Esophagus squamous epithelium (tissue), 5 donors: ENCODE measurements at regions not wholly inside any gene's neighbourhood (a gene's known extent, or its start where the extent isn't known, plus 50 kb on each side); places are given as distances from the start of the nearest gene placed in this dataset.

Experiments
- DNase-seq: peaks from one replicate; lab custom pipeline; 2025; lab: John Stamatoyannopoulos, UW
- H3K27ac ChIP-seq, 4 donors: fragments of 200-600 bp; sonication (generic); one replicate each; pipeline ENCODE4 v1.5.1; 2016 to 2019; ENCODE audit warnings: mild to moderate bottlenecking in 1 of 4
- H3K27me3 ChIP-seq, 4 donors: fragments of 200-600 bp; sonication (generic); 1 replicate in 3 of 4; 2 replicates in 1 of 4; pipeline versions ENCODE4 v1.5.1 to v1.6.0; 2017 to 2021; ENCODE audit warnings: antibody characterized with exemption in 1 of 4
- H3K36me3 ChIP-seq, 3 donors: fragments of 200-600 bp; sonication (generic); one replicate each; pipeline ENCODE4 v1.5.1; 2016 to 2019
- H3K4me1 ChIP-seq, 3 donors: fragments of 200-600 bp; sonication (generic); one replicate each; pipeline ENCODE4 v1.5.1; 2017 to 2019
- H3K4me3 ChIP-seq, 4 donors: fragments of 200-600 bp; sonication (generic); 1 replicate in 3 of 4; 2 replicates in 1 of 4; pipeline ENCODE4 v1.5.1; 2016 to 2019; ENCODE audit warnings: mild to moderate bottlenecking in 2 of 4, moderate library complexity in 1 of 4
- H3K9me3 ChIP-seq, 3 donors: fragments of 200-600 bp; sonication (generic); one replicate each; pipeline ENCODE4 v1.5.1; 2016 to 2019
- CTCF ChIP-seq, 6 experiments: fragments of 450-650 bp in 4 of 6; fragments of 200-600 bp in 2 of 6; sonication (generic) in 2 of 6; IDR thresholded peaks; one replicate each; pipeline ENCODE4 v1.5.1; 2016 to 2019; ENCODE audit warnings: antibody characterized with exemption in 6 of 6, mild to moderate bottlenecking in 4 of 6, moderate library complexity in 4 of 6
- POLR2A ChIP-seq, 4 donors: fragments of 450-650 bp; IDR thresholded peaks; one replicate each; pipeline ENCODE4 v1.6.1; 2017; ENCODE audit warnings: antibody characterized with exemption in 4 of 4, mild to moderate bottlenecking in 4 of 4, moderate library complexity in 3 of 4
- WGBS, 2 donors: methylation state at CpG; one replicate each; pipeline ENCODE4 v1.1.5; 2018; 5-methylcytosine and 5-hydroxymethylcytosine counted together
- intact Hi-C: fragments of 100-400 bp; cut with DNase I; formaldehyde crosslinking; loops from one replicate; pipeline ENCODE4 v1.15.0; 2022
- donor health status: DM: yes; HTN: yes; CAD: no.

GRCh38 chr2:183671233-183671632, 547.0 kb downstream of the NUP35 start:
- H3K36me3 ChIP-seq, result no peaks in the 10 kb centered on the region
- TF ChIP-seq CTCF (IDR thresholded peaks at IDR 0.05) (no peak), POLR2A (IDR thresholded peaks at IDR 0.05) (no peak)
- no peaks in the 10 kb centered on the region for H3K4me1 ChIP-seq
- intact Hi-C loops, result no loop called here
- H3K27me3 ChIP-seq, result no peaks in the 10 kb centered on the region
- DNase-seq, result no peak
- no peak overlapping the region for H3K27ac ChIP-seq
- whole genome bisulfite sequencing, 2 donors, result 68 to 82% methylated on average over 2 of the region's 2 CpGs
- H3K4me3 ChIP-seq, result no peak overlapping the region
- no peaks in the 10 kb centered on the region for H3K9me3 ChIP-seq

GRCh38 chr2:183678908-183679307, 554.7 kb downstream of the NUP35 start:
- H3K27ac ChIP-seq, result no peak overlapping the region
- H3K4me3 ChIP-seq, result no peak overlapping the region
- DNase-seq, result no peak
- no peak for TF ChIP-seq POLR2A (IDR thresholded peaks at IDR 0.05)
- TF ChIP-seq CTCF (IDR thresholded peaks at IDR 0.05), result no peak
- H3K27me3 ChIP-seq, result no peaks in the 10 kb centered on the region
- no peaks in the 10 kb centered on the region for H3K36me3 ChIP-seq
- H3K9me3 ChIP-seq, result no peaks in the 10 kb centered on the region
- intact Hi-C loops, result no loop called here
- no peaks in the 10 kb centered on the region for H3K4me1 ChIP-seq
- 18 to 71% methylated on average over 1 to 5 of the region's 5 CpGs for WGBS, 2 donors

GRCh38 chr2:183680573-183680972, 556.3 kb downstream of the NUP35 start:
- H3K27ac ChIP-seq, result no peak overlapping the region
- intact Hi-C loops, result no loop called here
- no peaks in the 10 kb centered on the region for H3K9me3 ChIP-seq
- H3K36me3 ChIP-seq, result no peaks in the 10 kb centered on the region
- 55 to 65% methylated on average over 2 of the region's 2 CpGs for WGBS, 2 donors
- no peak for DNase-seq
- H3K4me1 ChIP-seq, result no peaks in the 10 kb centered on the region
- no peak overlapping the region for H3K4me3 ChIP-seq
- H3K27me3 ChIP-seq, result no peaks in the 10 kb centered on the region
- no peak for TF ChIP-seq CTCF (IDR thresholded peaks at IDR 0.05)
- no peak for TF ChIP-seq POLR2A (IDR thresholded peaks at IDR 0.05)

GRCh38 chr2:183684686-183685085, 560.4 kb downstream of the NUP35 start:
- Histone ChIP-seq H3K4me1 (no peaks in the 10 kb centered on the region), H3K27me3 (no peaks in the 10 kb centered on the region), H3K4me3 (no peak overlapping the region), H3K36me3 (no peaks in the 10 kb centered on the region), H3K9me3 (no peaks in the 10 kb centered on the region), H3K27ac (no peak overlapping the region)
- TF ChIP-seq POLR2A (IDR thresholded peaks at IDR 0.05), result no peak
- TF ChIP-seq CTCF (IDR thresholded peaks at IDR 0.05), result no peak
- intact Hi-C loops, result no loop called here
- DNase-seq, result no peak
- WGBS, 2 donors, result 90% methylated on average over 2 of the region's 2 CpGs

GRCh38 chr2:183696028-183696427, 571.8 kb downstream of the NUP35 start:
- no peak overlapping the region for H3K4me3 ChIP-seq
- H3K27me3 ChIP-seq, result no peaks in the 10 kb centered on the region
- H3K27ac ChIP-seq, result no peak overlapping the region
- no peak for DNase-seq
- H3K36me3 ChIP-seq, result no peaks in the 10 kb centered on the region
- no peaks in the 10 kb centered on the region for H3K9me3 ChIP-seq
- H3K4me1 ChIP-seq, result no peaks in the 10 kb centered on the region
- intact Hi-C loops, result no loop called here
- 41 to 43% methylated on average over 4 of the region's 4 CpGs for WGBS, 2 donors
- TF ChIP-seq CTCF (IDR thresholded peaks at IDR 0.05) (no peak), POLR2A (IDR thresholded peaks at IDR 0.05) (no peak)
